ENCODE measurements at regions not wholly inside any gene's neighbourhood (a gene's known extent, or its start where the extent isn't known, plus 50 kb on each side); places are given as distances from the start of the nearest gene placed in this dataset.
"Not testable (repeated sequence)": the region's sequence is repeated elsewhere in the genome, so short reads cannot be mapped to it uniquely, and the experiment has no call there.

DNA sequence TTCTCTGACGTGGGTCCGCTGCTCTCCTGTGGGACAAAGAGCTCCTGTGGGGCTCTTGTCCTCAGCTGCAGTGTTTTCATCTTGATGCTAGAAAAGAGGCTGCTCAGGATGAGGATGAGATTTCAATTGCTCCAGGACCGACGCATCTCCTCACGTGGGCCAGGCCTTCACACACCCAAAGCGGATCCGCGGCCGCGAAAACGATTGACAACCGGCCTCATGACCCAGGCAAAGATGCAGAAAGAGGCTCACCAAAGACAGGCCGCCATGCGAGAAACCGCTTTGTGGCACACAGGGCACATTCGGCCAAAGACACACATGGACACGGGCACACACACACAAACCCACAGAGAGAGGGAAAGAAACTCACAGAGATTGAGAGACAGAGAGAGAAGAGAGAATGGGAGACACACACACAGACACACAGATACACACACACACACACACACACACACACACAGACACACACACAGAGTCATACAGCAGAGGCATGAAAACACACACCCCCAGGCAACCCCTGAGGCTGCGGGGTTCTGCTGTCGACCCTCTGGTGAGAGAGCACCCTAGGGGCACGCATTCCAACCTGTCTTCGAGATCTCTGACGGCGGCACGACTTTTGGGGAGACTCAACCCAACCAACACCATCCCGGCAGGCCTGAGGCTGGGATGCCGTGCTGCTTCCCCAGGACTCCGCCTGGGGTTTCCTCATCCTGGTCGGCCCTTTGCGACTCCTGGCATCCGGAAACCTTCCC lies 168.5 kb upstream of the ZNF337 start:
- TF ChIP-seq, protein P1, sequence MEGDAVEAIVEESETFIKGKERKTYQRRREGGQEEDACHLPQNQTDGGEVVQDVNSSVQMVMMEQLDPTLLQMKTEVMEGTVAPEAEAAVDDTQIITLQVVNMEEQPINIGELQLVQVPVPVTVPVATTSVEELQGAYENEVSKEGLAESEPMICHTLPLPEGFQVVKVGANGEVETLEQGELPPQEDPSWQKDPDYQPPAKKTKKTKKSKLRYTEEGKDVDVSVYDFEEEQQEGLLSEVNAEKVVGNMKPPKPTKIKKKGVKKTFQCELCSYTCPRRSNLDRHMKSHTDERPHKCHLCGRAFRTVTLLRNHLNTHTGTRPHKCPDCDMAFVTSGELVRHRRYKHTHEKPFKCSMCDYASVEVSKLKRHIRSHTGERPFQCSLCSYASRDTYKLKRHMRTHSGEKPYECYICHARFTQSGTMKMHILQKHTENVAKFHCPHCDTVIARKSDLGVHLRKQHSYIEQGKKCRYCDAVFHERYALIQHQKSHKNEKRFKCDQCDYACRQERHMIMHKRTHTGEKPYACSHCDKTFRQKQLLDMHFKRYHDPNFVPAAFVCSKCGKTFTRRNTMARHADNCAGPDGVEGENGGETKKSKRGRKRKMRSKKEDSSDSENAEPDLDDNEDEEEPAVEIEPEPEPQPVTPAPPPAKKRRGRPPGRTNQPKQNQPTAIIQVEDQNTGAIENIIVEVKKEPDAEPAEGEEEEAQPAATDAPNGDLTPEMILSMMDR (conservative IDR thresholded peaks at IDR 0.05; ENCODE audit: low read depth, low read length) = not testable (repeated sequence)
- TF ChIP-seq EZH2 (IDR thresholded peaks at IDR 0.05; ENCODE audit: borderline replicate concordance, low read depth, low read length, poor library complexity, severe bottlenecking) = not testable (repeated sequence)
